ENCODE measurements at regions not wholly inside any gene's neighbourhood (a gene's known extent, or its start where the extent isn't known, plus 50 kb on each side); places are given as distances from the start of the nearest gene placed in this dataset.

- TF ChIP-seq, protein P1, sequence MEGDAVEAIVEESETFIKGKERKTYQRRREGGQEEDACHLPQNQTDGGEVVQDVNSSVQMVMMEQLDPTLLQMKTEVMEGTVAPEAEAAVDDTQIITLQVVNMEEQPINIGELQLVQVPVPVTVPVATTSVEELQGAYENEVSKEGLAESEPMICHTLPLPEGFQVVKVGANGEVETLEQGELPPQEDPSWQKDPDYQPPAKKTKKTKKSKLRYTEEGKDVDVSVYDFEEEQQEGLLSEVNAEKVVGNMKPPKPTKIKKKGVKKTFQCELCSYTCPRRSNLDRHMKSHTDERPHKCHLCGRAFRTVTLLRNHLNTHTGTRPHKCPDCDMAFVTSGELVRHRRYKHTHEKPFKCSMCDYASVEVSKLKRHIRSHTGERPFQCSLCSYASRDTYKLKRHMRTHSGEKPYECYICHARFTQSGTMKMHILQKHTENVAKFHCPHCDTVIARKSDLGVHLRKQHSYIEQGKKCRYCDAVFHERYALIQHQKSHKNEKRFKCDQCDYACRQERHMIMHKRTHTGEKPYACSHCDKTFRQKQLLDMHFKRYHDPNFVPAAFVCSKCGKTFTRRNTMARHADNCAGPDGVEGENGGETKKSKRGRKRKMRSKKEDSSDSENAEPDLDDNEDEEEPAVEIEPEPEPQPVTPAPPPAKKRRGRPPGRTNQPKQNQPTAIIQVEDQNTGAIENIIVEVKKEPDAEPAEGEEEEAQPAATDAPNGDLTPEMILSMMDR (IDR thresholded peaks at IDR 0.05), result no peak
- TF ChIP-seq POLR2AphosphoS5 (IDR thresholded peaks at IDR 0.05; ENCODE audit: insufficient read depth in 1 of 2, low read depth in 1 of 2), result no peak
Measured at GRCh38 chr1:232562855-232563510, 67.0 kb downstream of the SIPA1L2 start.

All from vagina (tissue), 2 donors.